H1 (cell line): ENCODE measurements at regions not wholly inside any gene's neighbourhood (a gene's known extent, or its start where the extent isn't known, plus 50 kb on each side); places are given as distances from the start of the nearest gene placed in this dataset.

Source experiments
- MAFK ChIP-seq: IDR thresholded peaks from 2 replicates; pipeline ENCODE4 v1.6.1; 2012; ENCODE audit warnings: low read depth, mild to moderate bottlenecking, improper control_type of control experiment, low read length
- POLR2A ChIP-seq, 2 experiments: IDR thresholded peaks; 1 replicate in 1 of 2; 2 replicates in 1 of 2; pipeline ENCODE4 v1.6.1; 2011; ENCODE audit warnings: low read depth in 2 of 2, low read length in 2 of 2, mild to moderate bottlenecking in 2 of 2; ENCODE audit errors: control extremely low read depth in 1 of 2
- RAD21 ChIP-seq, 2 experiments: IDR thresholded peaks in 1 of 2; conservative IDR thresholded peaks in 1 of 2; 2 replicates each; pipeline ENCODE4 v1.6.1; 2011; ENCODE audit warnings: low read depth in 2 of 2, low read length in 2 of 2, improper control_type of control experiment in 1 of 2, inconsistent platforms in 1 of 2, mild to moderate bottlenecking in 1 of 2, moderate library complexity in 1 of 2
- SRF ChIP-seq: IDR thresholded peaks from 2 replicates; pipeline ENCODE4 v1.6.1; 2011; ENCODE audit warnings: mild to moderate bottlenecking, low read depth, low read length, moderate library complexity
- YY1 ChIP-seq: IDR thresholded peaks from 2 replicates; pipeline ENCODE4 v1.6.1; 2011; ENCODE audit warnings: low read depth, mild to moderate bottlenecking, low read length
- TF ChIP-seq, protein P1 (sequence below), 3 experiments: IDR thresholded peaks; 1 replicate in 2 of 3; 2 replicates in 1 of 3; pipeline versions ENCODE4 v1.5.1 to v1.6.1; 2011; ENCODE audit warnings: low read length in 3 of 3, mild to moderate bottlenecking in 3 of 3, inconsistent platforms in 2 of 3, low read depth in 1 of 3, moderate library complexity in 1 of 3; ENCODE audit not compliant: insufficient read depth in 1 of 3; ENCODE audit errors: control extremely low read depth in 1 of 3

DNA sequence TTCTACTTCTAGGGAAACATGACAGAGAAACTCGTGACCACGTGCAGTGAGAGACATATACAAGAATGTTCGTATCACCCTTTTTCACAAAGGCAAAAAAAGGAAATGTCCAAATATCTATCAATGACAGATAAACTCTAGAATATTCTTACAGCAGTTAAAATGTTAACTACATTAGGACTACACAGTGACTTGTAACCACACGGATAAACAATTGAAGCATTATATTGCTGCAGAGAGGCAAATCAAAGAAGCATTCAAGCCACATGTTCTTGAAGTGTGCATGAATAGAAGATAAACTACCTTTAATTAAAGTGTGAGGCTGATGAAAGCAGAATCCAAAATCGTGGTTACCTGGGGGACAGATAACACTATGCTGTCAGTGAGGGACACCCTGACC is 935.3 kb upstream of the KLHL29 start:
- TF ChIP-seq RAD21 (IDR thresholded peaks at IDR 0.05 in 1 of 2, conservative IDR thresholded peaks at IDR 0.05 in 1 of 2; ENCODE audit: low read depth in 2 of 2, low read length in 2 of 2) (no peak), MAFK (no peak), SRF (no peak), YY1 (no peak), POLR2A (IDR thresholded peaks at IDR 0.05; ENCODE audit: control extremely low read depth in 1 of 2, low read depth in 2 of 2, low read length in 2 of 2) (no peak)
- TF ChIP-seq, protein P1, sequence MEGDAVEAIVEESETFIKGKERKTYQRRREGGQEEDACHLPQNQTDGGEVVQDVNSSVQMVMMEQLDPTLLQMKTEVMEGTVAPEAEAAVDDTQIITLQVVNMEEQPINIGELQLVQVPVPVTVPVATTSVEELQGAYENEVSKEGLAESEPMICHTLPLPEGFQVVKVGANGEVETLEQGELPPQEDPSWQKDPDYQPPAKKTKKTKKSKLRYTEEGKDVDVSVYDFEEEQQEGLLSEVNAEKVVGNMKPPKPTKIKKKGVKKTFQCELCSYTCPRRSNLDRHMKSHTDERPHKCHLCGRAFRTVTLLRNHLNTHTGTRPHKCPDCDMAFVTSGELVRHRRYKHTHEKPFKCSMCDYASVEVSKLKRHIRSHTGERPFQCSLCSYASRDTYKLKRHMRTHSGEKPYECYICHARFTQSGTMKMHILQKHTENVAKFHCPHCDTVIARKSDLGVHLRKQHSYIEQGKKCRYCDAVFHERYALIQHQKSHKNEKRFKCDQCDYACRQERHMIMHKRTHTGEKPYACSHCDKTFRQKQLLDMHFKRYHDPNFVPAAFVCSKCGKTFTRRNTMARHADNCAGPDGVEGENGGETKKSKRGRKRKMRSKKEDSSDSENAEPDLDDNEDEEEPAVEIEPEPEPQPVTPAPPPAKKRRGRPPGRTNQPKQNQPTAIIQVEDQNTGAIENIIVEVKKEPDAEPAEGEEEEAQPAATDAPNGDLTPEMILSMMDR (IDR thresholded peaks at IDR 0.05; ENCODE audit: control extremely low read depth in 1 of 3, insufficient read depth in 1 of 3, low read depth in 1 of 3, low read length in 3 of 3): no peak
